IPS-18a (cell line): ENCODE measurements at regions not wholly inside any gene's neighbourhood (a gene's known extent, or its start where the extent isn't known, plus 50 kb on each side); places are given as distances from the start of the nearest gene placed in this dataset.
"Not testable (repeated sequence)": the region's sequence is repeated elsewhere in the genome, so short reads cannot be mapped to it uniquely, and the experiment has no call there.

Source experiments
- H3K27ac ChIP-seq: one replicate; pipeline ENCODE4 v1.5.1; 2013; ENCODE audit warnings: low read length
- H3K27me3 ChIP-seq: one replicate; pipeline ENCODE4 v1.6.1; 2013; ENCODE audit warnings: mild to moderate bottlenecking, low read length; ENCODE audit not compliant: control insufficient read depth, insufficient read depth
- H3K36me3 ChIP-seq: one replicate; pipeline ENCODE4 v1.6.1; 2013; ENCODE audit warnings: low read depth, low read length; ENCODE audit not compliant: control insufficient read depth
- H3K4me1 ChIP-seq: one replicate; pipeline ENCODE4 v1.6.1; 2013; ENCODE audit warnings: low read depth, low read length; ENCODE audit not compliant: control insufficient read depth
- H3K4me3 ChIP-seq: one replicate; pipeline ENCODE4 v1.5.1; 2013; ENCODE audit warnings: low read length
- H3K9ac ChIP-seq: one replicate; pipeline ENCODE4 v1.6.1; 2013; ENCODE audit warnings: mild to moderate bottlenecking, low read length, moderate library complexity
- H3K9me3 ChIP-seq: one replicate; pipeline ENCODE4 v1.6.1; 2013; ENCODE audit warnings: low read depth, low read length; ENCODE audit not compliant: control insufficient read depth

DNA sequence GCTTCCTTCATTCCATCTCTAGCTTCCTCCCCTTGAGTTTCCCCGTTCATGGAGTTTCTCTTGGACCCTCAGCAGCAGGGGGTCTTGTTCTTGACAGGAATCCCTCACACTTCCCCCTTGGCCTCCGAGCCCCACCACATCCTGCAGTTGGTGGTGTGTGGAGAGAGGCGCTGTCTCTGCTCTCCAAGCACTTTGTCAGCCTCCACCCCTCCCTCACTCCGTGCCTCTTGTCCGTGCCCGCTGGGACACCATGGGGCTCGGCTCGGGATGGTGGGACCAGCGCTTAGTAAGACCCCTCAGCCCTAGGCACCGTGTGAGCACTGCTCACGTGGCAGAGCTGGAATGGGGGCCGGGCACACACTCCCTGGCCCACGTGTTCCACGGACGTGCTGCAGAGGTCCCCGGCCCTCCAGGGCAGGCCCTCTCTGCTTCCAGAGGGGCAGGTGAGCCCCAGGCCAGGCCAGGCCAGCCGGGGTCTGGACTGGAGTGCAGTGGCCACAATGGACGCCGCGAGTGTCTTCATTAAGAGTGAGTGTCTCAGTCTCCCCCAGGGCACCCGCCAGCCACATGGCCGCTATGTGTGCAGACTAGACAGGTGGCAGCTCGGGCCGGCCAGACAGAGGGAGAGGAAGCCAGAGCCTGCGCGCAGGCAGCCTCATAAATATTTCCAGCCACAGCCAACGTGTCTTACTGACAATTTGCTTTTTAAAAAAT, 123.3 kb downstream of the IGLL1 start:
- not testable (repeated sequence) for H3K4me1 ChIP-seq, H3K4me3 ChIP-seq, H3K36me3 ChIP-seq, H3K27ac ChIP-seq, H3K27me3 ChIP-seq, H3K9ac ChIP-seq, H3K9me3 ChIP-seq

DNA sequence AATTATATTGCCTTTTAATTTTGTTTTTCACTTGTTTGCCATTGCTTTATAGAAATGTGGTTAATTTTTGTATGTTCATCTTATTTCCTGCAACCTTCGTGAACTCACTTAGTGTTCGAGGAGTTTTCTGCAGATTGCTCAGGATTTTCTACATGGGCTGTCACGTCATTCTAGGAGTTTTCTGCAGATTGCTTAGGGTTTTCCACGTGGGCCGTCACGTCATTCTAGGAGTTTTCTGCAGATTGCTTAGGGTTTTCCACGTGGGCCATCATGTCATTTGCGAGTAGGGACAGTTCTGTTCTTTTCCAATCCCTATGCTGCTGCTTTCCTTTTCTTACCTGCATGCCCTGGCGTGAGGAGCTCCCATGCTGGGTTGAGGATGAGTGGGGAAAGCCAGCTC, 125.7 kb downstream of the IGLL1 start:
- H3K4me3 ChIP-seq, H3K27ac ChIP-seq, H3K9ac ChIP-seq, H3K4me1 ChIP-seq, H3K9me3 ChIP-seq, H3K36me3 ChIP-seq, H3K27me3 ChIP-seq: not testable (repeated sequence)

GRCh38 chr22:23453277-23453676, 126.8 kb downstream of the IGLL1 start:
- H3K9me3 ChIP-seq = no peaks in the 10 kb centered on the region

GRCh38 chr22:23452231-23453010, 127.7 kb downstream of the IGLL1 start:
- Histone ChIP-seq H3K36me3 (no peaks in the 10 kb centered on the region), H3K27ac (no peak overlapping the region), H3K4me1 (no peaks in the 10 kb centered on the region), H3K27me3 (no peaks in the 10 kb centered on the region), H3K4me3 (no peak overlapping the region), H3K9me3 (no peaks in the 10 kb centered on the region), H3K9ac (no peak overlapping the region)

More at GRCh38 chr22:23453277-23453676, 126.8 kb downstream of the IGLL1 start:
- H3K4me1 ChIP-seq = no peaks in the 10 kb centered on the region
- no peak overlapping the region for H3K27ac ChIP-seq
- H3K36me3 ChIP-seq = no peaks in the 10 kb centered on the region
- H3K9ac ChIP-seq = no peak overlapping the region
- H3K27me3 ChIP-seq = no peaks in the 10 kb centered on the region
- H3K4me3 ChIP-seq = no peak overlapping the region

GRCh38 chr22:23451452-23452230, 128.4 kb downstream of the IGLL1 start:
- not testable (repeated sequence) for H3K4me3 ChIP-seq, H3K9ac ChIP-seq, H3K4me1 ChIP-seq, H3K36me3 ChIP-seq, H3K27ac ChIP-seq, H3K9me3 ChIP-seq, H3K27me3 ChIP-seq

DNA sequence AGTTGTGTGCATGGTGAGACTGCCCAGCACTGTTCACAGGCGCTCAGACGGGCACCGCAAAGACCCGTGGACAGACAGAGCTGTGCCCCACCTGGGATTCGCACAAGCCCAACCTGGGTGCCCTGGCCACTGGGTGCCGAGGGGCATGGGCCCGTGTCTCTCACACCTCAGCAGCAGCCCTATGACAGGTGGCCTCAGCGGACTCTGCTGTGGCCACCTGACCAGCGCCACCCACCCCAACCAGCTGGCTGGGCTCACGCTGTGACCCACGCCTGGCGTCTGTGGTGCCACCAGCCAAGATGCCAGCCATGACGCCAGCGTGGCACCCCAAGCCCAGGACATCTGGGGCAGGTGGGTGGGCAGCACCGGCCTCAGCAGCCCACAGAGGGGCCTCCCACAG, 129.3 kb downstream of the IGLL1 start:
- not testable (repeated sequence) for H3K4me3 ChIP-seq, H3K9ac ChIP-seq, H3K9me3 ChIP-seq, H3K27ac ChIP-seq, H3K27me3 ChIP-seq, H3K4me1 ChIP-seq, H3K36me3 ChIP-seq

GRCh38 chr22:23450434-23450795, 129.7 kb downstream of the IGLL1 start:
- Histone ChIP-seq H3K27ac (no peak overlapping the region), H3K4me3 (no peak overlapping the region), H3K36me3 (no peaks in the 10 kb centered on the region), H3K4me1 (no peaks in the 10 kb centered on the region), H3K27me3 (no peaks in the 10 kb centered on the region), H3K9me3 (no peaks in the 10 kb centered on the region), H3K9ac (no peak overlapping the region)

DNA sequence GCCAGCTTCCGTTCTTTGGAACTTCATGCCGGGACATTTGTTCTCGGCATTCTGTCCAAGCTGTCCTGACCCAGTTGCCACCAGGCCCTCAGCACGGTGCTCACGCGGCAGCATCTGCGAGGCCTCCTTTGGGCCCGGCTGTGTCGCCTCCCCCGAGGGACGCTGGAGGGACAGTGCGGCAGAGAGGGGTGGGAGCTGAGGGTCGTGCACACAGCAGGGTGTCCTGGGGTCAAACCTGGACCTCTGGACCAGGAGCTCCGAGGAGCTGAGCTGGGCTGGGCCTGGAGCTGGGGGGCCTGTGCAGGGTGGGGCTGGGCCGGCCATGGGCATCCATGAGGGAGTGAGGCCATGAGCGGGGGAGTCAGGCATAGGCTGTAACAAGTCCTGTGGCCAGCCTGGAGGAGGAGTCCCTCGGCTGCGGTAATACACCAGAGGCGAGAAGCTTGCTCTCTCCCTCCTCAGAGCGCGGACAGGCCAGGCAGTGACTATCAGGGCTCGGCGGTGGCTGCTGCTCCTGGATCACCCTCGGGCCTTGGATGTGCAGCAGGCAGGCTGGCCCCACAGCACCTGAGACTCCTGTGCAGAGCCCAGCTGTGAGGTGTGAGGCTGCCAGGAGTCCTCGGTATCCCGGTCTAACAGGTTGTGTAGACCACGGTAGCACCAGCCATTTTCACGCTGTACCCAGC, 130.2 kb downstream of the IGLL1 start:
- not testable (repeated sequence) for H3K4me3 ChIP-seq, H3K9ac ChIP-seq, H3K4me1 ChIP-seq, H3K36me3 ChIP-seq, H3K9me3 ChIP-seq, H3K27ac ChIP-seq, H3K27me3 ChIP-seq

GRCh38 chr22:23448499-23449288, 131.4 kb downstream of the IGLL1 start:
- H3K4me1 ChIP-seq, H3K27ac ChIP-seq, H3K27me3 ChIP-seq, H3K9me3 ChIP-seq, H3K9ac ChIP-seq, H3K36me3 ChIP-seq, H3K4me3 ChIP-seq: not testable (repeated sequence)

DNA sequence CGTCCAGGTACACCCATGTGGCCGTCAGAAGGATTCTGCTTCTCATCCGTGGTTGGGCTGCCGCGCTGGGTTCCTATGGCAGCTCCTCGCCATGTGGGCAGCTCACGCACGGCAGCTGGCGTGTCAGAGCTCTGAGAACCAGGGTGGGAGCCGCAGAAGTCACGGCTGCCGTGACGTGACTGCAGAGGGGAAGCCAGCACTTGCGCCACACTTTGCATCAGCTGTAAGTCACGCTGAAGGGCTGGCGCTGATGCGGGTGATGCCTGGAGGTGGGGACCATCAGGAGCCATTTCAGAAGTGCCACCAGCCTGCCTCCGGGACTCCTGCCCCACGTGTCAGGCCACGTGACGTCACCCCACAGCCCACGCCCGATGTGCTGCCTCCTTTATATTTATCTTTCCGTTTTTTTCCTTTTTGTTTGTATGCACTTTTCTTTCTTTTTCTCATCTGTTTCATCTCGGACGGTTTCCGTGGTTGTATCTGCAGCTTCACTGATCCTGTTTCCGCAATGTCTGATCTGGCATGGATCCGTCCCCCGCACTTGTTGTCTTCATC, 133.2 kb downstream of the IGLL1 start:
- H3K27ac ChIP-seq = no peak overlapping the region
- H3K9me3 ChIP-seq = no peaks in the 10 kb centered on the region
- H3K36me3 ChIP-seq = no peaks in the 10 kb centered on the region
- no peaks in the 10 kb centered on the region for H3K4me1 ChIP-seq
- no peak overlapping the region for H3K4me3 ChIP-seq
- H3K27me3 ChIP-seq = no peaks in the 10 kb centered on the region
- H3K9ac ChIP-seq = no peak overlapping the region

GRCh38 chr22:23446194-23446593, 133.9 kb downstream of the IGLL1 start:
- H3K9ac ChIP-seq, H3K4me3 ChIP-seq, H3K4me1 ChIP-seq: not testable (repeated sequence)

More at GRCh38 chr22:23446194-23446593, 133.9 kb downstream of the IGLL1 start:
- H3K27ac ChIP-seq, H3K36me3 ChIP-seq, H3K9me3 ChIP-seq, H3K27me3 ChIP-seq: not testable (repeated sequence)
